ENCODE measurements at regions not wholly inside any gene's neighbourhood (a gene's known extent, or its start where the extent isn't known, plus 50 kb on each side); places are given as distances from the start of the nearest gene placed in this dataset.
"Not testable (repeated sequence)": the region's sequence is repeated elsewhere in the genome, so short reads cannot be mapped to it uniquely, and the experiment has no call there.

DNA sequence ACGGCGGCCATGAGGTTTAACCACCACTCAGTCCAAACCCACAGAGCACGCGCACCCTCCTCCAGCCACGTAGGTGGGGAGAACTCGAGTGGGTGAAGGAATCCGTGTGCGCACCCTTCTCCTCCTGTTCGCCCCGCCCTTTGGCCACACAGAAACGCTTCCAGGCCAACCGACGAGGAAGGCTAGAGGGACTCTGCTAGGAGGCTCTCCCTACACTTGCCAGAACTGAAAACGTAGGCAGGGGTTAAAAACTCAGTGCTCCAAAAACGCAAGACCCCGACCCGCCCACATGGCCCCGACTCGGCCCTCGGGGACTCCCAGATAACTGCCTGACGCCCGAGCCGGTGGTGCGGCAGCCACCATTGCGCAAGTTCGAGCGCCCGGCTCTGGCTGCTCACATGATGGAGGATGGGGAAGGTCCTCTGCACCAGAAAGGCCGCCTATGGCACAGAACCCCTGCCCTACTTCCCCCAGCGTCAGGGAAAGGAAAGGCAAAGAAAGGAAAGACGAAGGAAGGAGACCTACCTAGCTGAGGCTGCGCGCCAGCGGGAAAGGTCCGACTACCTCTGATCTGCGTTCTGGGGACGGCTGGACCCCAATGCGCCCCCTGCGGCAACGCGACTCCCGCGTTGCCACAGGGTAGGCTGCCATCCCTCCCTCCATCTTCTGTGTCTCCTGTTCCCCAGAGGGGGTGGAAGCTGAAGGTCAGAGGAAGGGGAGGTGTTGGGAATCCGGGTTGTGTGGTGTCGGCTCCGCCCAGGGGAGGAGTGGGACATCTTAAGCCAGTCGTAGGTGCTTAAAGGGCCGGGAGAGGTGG lies 201.9 kb upstream of the AGTR2 start:
- no peak for DNase-seq (ENCODE audit: low read depth)

DNA sequence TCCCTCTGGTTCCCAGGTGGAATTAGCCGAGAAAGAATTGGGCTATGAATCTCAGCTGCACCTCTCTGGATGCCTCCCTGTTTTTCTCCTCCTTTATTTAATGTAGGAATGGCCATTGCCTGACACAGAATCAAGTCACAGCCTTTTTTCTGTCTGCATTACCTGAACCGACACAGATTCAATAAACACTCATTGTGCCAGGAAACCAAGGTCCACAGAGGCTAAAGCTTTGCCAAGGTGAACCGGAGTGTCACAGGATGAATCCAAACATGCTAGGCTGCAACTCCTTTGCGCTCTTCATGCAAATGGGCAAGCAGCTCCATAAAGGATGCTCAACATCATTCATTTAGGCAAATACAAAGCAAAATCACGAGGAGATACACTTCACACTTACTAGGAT lies 199.8 kb upstream of the AGTR2 start:
- no peak for DNase-seq (ENCODE audit: low read depth)

DNA sequence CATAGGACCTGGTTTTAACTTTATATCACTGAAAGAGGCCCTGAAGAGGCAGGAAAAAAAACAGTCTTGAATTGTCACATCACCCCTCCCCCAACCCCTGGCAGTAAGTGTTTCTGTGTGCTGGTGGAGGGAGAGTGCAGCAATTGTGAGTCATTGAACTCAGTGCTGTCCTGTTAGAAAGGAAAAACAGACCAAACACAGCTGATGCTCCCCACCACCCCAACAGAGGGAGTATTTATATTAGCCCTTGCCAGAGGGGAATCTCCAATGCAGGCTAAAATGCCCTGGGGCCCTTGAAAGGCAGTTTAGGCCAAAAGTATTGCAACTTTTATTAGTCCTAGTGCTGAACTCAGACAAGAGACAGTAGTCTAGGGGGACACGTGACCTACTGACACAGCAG lies 197.8 kb upstream of the AGTR2 start:
- no peak for DNase-seq (ENCODE audit: low read depth)

DNA sequence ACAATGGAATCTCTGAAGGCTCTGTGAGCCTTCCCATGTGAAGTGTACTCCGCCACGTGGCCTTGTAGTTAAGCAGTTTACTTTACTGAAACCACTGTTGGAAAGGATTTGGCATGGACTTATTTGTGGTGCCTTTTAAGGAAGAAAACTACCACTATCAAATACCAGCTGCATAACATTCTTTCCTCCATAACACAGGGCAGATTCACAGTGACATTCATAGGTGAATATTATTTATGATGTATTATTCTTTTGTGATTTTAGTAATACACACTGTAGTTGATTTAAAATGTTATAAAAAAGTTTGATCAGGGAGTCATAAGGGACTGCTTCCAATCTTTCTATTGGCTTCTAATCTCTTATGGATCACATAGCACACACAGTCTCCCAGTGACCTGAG lies 192.5 kb upstream of the AGTR2 start:
- DNase-seq (ENCODE audit: low read depth) = no peak

DNA sequence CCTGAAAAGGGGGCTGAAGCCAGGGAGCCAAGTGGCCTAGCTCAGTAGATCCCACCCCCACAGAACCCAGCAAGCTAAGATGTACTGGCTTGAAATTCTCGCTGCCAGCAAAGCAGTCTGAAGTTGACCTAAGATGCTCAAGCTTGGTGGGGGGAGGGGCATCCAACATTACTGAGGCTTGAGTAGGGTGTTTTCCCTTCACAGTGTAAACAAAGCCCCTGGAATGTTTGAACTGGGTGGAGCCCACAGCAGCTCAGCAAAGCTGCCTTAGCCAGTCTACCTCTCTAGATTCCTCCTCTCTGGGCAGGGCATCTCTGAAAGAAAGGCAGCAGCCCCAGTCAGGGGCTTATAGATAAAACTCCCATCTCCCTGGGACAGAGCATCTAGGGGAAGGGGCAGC lies 187.4 kb upstream of the AGTR2 start:
- not testable (repeated sequence) for DNase-seq (ENCODE audit: low read depth)

DNA sequence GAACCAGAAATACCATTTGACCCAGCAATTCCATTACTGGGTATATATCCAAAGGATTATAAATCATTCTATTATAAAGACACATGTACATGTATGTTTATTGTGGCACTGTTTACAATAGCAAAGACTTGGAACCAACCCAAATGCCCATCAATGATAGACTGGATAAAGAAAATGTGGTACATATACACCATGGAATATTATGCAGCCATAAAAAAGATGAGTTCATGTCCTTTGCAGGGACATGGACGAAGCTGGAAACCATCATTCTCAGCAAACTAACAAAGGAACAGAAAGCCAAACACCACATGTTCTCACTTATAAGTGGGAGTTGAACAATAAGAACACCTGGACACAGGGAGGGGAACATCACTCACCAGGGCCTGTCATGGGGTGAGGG lies 183.1 kb upstream of the AGTR2 start:
- not testable (repeated sequence) for DNase-seq (ENCODE audit: low read depth)

DNA sequence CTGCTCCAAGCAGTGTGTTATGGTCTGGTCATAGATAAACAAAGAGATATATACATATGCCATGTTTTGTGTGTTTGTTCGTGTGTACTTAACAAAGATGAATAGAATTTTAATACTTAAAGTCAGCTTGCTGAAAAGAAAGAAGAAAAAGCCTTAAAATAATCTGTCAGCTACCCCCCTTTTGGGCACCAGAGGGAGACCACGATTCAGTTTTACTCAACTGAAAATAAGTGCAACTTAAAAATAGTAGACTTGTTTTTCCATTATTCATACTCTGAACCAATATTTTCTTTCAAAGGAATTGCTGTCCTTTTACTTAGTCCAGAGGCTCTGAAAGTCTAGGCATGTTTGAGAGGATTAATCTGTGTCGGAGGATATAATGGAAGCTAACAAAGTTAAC lies 181.7 kb upstream of the AGTR2 start:
- DNase-seq (ENCODE audit: low read depth) = no peak

DNA sequence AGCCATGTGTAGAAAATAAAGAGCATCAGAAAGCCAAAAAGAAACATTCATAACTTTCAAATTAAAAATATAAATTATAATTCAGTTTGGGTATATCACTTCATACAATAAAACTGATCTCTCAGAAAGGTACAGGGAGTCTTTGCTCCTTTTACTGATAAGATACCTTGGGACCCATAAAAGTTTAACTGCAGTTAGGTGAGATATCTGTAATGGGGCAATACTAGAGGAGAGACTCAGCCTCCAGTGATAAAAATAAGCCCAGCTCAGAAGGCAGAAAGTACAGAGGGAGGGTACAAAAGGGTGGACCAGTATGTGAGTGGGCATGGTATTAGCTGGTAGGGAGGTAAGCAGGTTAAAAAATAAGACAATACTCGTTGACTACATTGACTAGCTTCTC lies 180.9 kb upstream of the AGTR2 start:
- DNase-seq (ENCODE audit: low read depth) = no peak

DNA sequence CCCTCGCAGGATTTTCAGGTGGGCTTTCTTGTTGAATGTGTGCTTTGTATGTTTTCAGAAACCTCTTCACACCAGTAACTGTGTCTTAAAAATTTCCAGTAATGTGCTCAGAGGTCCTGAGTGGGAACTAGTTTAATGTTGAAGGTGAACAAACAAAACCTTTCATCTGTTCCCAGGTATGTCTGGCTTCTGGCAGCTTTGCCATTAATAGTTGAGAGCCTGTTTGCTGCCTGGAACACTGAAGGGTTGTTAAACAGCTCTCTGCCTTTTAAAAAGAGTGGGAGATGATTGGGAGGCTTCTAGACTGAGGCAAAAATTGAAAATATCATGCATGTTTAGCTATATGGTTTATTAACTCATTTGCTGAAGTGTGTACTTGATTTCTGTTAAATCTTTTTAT lies 161.2 kb upstream of the AGTR2 start:
- no peak for DNase-seq (ENCODE audit: low read depth)

DNA sequence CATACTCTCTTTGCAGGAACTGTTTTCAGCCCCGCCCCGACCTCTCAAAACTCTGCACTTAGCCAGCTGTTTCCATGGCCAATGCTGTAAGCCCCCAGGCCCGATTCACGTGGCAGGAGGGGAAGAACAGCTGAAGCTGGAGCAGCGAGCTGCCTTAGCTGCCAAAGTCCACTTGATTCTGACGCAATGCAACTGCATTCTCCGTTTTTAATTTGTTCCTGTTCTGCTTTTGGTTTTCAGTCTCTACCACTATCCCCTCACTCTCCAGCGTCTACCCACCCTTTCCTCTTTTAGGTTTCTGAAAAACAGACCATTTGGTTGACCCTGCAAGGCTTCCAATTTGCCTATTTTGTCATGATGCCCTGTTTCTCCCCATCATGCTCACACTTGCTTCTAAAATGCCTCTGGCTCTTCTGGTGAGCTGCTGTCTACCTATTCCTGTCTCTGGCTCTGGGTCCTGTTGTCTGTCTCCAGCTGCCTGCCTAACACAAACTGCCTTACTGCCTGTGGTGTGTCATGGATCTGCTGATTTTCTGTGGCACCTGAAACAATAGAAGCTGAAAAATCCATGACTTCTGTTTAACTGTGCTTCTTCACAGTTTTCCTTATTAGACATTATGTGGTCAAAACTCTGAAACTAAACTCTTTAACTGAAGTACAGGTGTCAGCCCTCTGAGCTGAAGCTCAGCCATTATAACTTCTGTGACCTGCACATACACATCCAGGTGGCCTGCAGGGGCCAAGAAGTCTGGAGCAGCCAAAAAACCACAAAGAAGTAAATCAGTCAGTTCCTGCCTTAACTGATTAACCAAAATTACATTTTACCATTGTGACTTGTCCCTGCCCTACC lies 160.5 kb upstream of the AGTR2 start:
- no peak for DNase-seq (ENCODE audit: low read depth)

DNA sequence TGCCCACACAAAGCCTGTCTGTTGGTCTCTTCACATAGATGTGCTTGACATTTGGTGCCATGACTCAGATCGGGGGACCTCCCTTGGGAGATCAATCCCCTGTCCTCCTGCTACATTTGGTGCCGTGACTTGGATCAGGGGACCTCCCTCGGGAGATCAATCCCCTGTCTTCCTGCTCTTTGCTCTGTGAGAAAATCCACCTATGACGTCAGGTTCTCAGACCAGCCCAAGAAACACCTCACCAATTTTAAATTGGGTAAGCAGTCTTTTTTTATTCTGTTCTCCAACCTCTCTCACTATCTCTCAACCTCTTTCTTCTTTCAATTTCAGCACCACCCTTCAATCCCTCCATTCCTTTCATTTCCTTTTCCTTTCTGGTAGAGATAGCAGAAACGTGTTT lies 159.6 kb upstream of the AGTR2 start:
- no peak for DNase-seq (ENCODE audit: low read depth)

DNA sequence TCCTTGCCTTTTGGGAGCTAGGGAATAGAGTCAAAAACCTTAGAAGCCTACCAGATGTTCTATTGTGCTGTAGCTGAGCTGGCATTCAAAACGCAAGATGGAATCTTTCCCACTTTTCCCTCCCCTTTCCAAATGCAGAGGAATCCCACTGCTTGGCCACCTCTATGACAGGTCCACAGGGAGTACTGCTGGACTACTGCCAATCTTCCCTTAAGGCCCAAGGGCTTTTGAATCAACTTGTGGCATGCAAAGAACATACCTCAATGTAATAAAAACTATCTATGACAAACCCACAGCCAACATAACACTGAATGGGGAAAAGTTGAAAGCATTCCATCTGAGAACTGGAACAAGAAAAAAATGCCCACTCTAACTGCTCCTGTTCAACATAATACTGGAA lies 139.2 kb upstream of the AGTR2 start:
- no peak for DNase-seq (ENCODE audit: low read depth)
